ENCODE measurements at regions not wholly inside any gene's neighbourhood (a gene's known extent, or its start where the extent isn't known, plus 50 kb on each side); places are given as distances from the start of the nearest gene placed in this dataset.

DNA sequence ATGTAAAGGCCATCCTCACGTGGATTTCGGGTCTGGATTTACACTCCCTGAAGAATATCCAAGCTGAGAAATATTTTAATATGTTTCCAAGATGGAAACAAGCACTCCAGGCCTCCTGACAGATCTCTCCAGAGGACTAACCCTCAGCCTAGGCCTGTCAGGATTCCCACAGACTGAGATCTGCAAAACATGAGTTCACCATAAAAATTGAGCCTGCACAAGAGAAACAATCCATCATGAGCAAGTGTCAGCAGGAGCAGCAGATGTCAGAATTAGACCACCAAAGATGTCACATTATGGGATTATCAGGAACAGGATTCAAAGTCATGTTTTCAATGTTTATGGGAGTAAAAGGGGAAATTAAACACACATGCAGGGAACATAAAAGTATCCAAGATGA is 191.3 kb downstream of the TFCP2L1 start:
- Histone ChIP-seq H3K27me3 (ENCODE audit: insufficient read depth, low read length) (peaks cover 17% of the 10 kb centered on the region), H4K20me1 (ENCODE audit: insufficient read depth, low read length) (peaks cover 4% of the 10 kb centered on the region), H3K4me1 (ENCODE audit: insufficient read depth, low read length) (no peaks in the 10 kb centered on the region), H3K4me2 (ENCODE audit: insufficient read depth, low read length) (no peak overlapping the region), H3K36me3 (ENCODE audit: insufficient read depth, low read length) (no peaks in the 10 kb centered on the region), H3K4me3 (ENCODE audit: insufficient read depth, low read length) (no peak overlapping the region), H2AFZ (ENCODE audit: low read length) (no peak overlapping the region), H3K9me3 (ENCODE audit: low read depth, low read length) (no peaks in the 10 kb centered on the region), H3K79me2 (ENCODE audit: insufficient read depth, low read length) (no peaks in the 10 kb centered on the region), H3K27ac (ENCODE audit: low read depth, low read length) (no peak overlapping the region)
- no peak for DNase-seq (ENCODE audit: insufficient read length, low spot score, missing footprints)
- no peak for TF ChIP-seq CTCF (IDR thresholded peaks at IDR 0.05; ENCODE audit: extremely low read depth, low read depth, low read length)

DNA sequence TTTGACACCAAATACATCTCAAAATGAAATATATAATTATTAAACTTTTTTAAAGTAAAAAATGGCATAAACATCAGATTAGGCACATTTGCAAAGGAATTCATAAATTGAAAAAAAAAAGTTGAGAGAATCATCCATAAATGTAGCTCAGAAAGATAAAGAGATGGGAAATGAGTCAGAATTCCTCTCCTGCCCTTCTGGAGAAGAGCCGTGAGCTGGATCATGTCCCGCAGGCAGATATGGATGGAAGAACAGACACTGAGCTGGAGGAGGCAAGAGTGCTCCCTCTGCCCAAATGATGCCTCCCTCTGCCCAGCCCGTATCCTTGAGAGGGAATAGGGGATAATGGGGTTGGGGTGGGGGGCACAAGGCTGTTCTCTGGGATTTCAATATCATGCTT is 190.9 kb downstream of the TFCP2L1 start:
- no peaks in the 10 kb centered on the region for H3K79me2 ChIP-seq (ENCODE audit: insufficient read depth, low read length)
- H3K4me3 ChIP-seq (ENCODE audit: insufficient read depth, low read length) = no peak overlapping the region
- H3K27ac ChIP-seq (ENCODE audit: low read depth, low read length) = no peak overlapping the region
- H3K4me1 ChIP-seq (ENCODE audit: insufficient read depth, low read length) = no peaks in the 10 kb centered on the region
- H4K20me1 ChIP-seq (ENCODE audit: insufficient read depth, low read length) = peaks cover 4% of the 10 kb centered on the region
- no peaks in the 10 kb centered on the region for H3K9me3 ChIP-seq (ENCODE audit: low read depth, low read length)
- peaks cover 19% of the 10 kb centered on the region for H3K27me3 ChIP-seq (ENCODE audit: insufficient read depth, low read length)
- H3K36me3 ChIP-seq (ENCODE audit: insufficient read depth, low read length) = no peaks in the 10 kb centered on the region
- H3K4me2 ChIP-seq (ENCODE audit: insufficient read depth, low read length) = no peak overlapping the region
- no peak for TF ChIP-seq CTCF (IDR thresholded peaks at IDR 0.05; ENCODE audit: extremely low read depth, low read depth, low read length)
- no peak for DNase-seq (ENCODE audit: insufficient read length, low spot score, missing footprints)
- H2AFZ ChIP-seq (ENCODE audit: low read length) = no peak overlapping the region

DNA sequence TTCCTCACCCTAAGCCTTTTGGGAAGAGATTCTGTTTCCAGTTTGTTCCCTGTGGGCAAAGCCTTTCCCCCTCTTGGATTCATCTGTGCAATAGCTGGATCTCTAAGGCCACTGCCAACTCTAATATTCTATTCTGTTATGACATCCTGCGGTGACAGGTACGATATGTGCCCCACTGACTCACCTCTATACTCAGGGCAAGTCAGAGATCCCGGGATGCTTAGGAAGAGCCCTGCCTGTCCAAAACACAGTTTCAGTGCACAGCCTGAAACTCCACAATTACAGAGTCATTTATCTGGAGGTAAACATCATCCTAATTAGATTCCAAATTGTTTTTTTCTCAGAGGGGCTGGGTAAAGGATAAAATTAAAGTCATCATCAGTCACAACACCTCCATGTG is 190.2 kb downstream of the TFCP2L1 start:
- H3K4me1 ChIP-seq (ENCODE audit: insufficient read depth, low read length) = no peaks in the 10 kb centered on the region
- no peak for TF ChIP-seq CTCF (IDR thresholded peaks at IDR 0.05; ENCODE audit: extremely low read depth, low read depth, low read length)

GRCh38 chr2:121095257-121096080 is 189.5 kb downstream of the TFCP2L1 start:
- Histone ChIP-seq H3K4me2 (ENCODE audit: insufficient read depth, low read length) (no peak overlapping the region), H4K20me1 (ENCODE audit: insufficient read depth, low read length) (peaks cover 7% of the 10 kb centered on the region), H2AFZ (ENCODE audit: low read length) (no peak overlapping the region), H3K27ac (ENCODE audit: low read depth, low read length) (no peak overlapping the region), H3K79me2 (ENCODE audit: insufficient read depth, low read length) (no peaks in the 10 kb centered on the region), H3K9me3 (ENCODE audit: low read depth, low read length) (no peaks in the 10 kb centered on the region), H3K4me3 (ENCODE audit: insufficient read depth, low read length) (no peak overlapping the region), H3K27me3 (ENCODE audit: insufficient read depth, low read length) (peaks cover 19% of the 10 kb centered on the region), H3K36me3 (ENCODE audit: insufficient read depth, low read length) (no peaks in the 10 kb centered on the region), H3K4me1 (ENCODE audit: insufficient read depth, low read length) (no peaks in the 10 kb centered on the region)
- DNase-seq (ENCODE audit: insufficient read length, low spot score, missing footprints) = peak; percentile 97
- TF ChIP-seq CTCF (IDR thresholded peaks at IDR 0.05; ENCODE audit: extremely low read depth, low read depth, low read length) = peak; percentile 79

More for the DNA sequence above, 190.2 kb downstream of the TFCP2L1 start:
- no peaks in the 10 kb centered on the region for H3K9me3 ChIP-seq (ENCODE audit: low read depth, low read length)
- peaks cover 19% of the 10 kb centered on the region for H3K27me3 ChIP-seq (ENCODE audit: insufficient read depth, low read length)
- no peak for DNase-seq (ENCODE audit: insufficient read length, low spot score, missing footprints)
- peaks cover 4% of the 10 kb centered on the region for H4K20me1 ChIP-seq (ENCODE audit: insufficient read depth, low read length)
- no peak overlapping the region for H3K4me2 ChIP-seq (ENCODE audit: insufficient read depth, low read length)
- H3K79me2 ChIP-seq (ENCODE audit: insufficient read depth, low read length) = no peaks in the 10 kb centered on the region
- H3K27ac ChIP-seq (ENCODE audit: low read depth, low read length) = no peak overlapping the region
- H3K36me3 ChIP-seq (ENCODE audit: insufficient read depth, low read length) = no peaks in the 10 kb centered on the region
- no peak overlapping the region for H2AFZ ChIP-seq (ENCODE audit: low read length)
- no peak overlapping the region for H3K4me3 ChIP-seq (ENCODE audit: insufficient read depth, low read length)

Measured in osteoblast (primary cell).